ENCODE measurements at regions not wholly inside any gene's neighbourhood (a gene's known extent, or its start where the extent isn't known, plus 50 kb on each side); places are given as distances from the start of the nearest gene placed in this dataset.

GRCh38 chr14:89486961-89487360, 69.9 kb upstream of the FOXN3 start:
- no peak for TF ChIP-seq POLR2A (IDR thresholded peaks at IDR 0.05)
- no peak for TF ChIP-seq CTCF (IDR thresholded peaks at IDR 0.05)
- no peak for TF ChIP-seq POLR2AphosphoS5 (IDR thresholded peaks at IDR 0.05; ENCODE audit: insufficient read depth in 1 of 2, low read depth in 1 of 2)

All from vagina (tissue), 2 donors.